ENCODE measurements at regions not wholly inside any gene's neighbourhood (a gene's known extent, or its start where the extent isn't known, plus 50 kb on each side); places are given as distances from the start of the nearest gene placed in this dataset.

GRCh38 chr1:70836456-70836855 lies 211.2 kb downstream of the PTGER3 start:
- TF ChIP-seq CTCF (IDR thresholded peaks at IDR 0.05; ENCODE audit: control extremely low read depth in 1 of 3, insufficient read depth in 1 of 3, low read depth in 1 of 3, low read length in 3 of 3) (no peak), MAX (IDR thresholded peaks at IDR 0.05) (no peak), EGR1 (IDR thresholded peaks at IDR 0.05; ENCODE audit: borderline replicate concordance, low read depth, low read length) (no peak), TAF7 (optimal IDR thresholded peaks at IDR 0.05; ENCODE audit: borderline replicate concordance, low read depth, low read length) (no peak), BCL11A (IDR thresholded peaks at IDR 0.05; ENCODE audit: low read depth in 2 of 2, low read length in 2 of 2) (no peak), HDAC2 (IDR thresholded peaks at IDR 0.05; ENCODE audit: borderline replicate concordance in 1 of 2, low read depth in 2 of 2, low read length in 2 of 2) (no peak), RAD21 (IDR thresholded peaks at IDR 0.05 in 1 of 2, conservative IDR thresholded peaks at IDR 0.05 in 1 of 2; ENCODE audit: low read depth in 2 of 2, low read length in 2 of 2) (no peak), CREB1 (IDR thresholded peaks at IDR 0.05) (no peak), POLR2A (IDR thresholded peaks at IDR 0.05; ENCODE audit: control extremely low read depth in 1 of 2, low read depth in 2 of 2, low read length in 2 of 2) (no peak), POLR2AphosphoS5 (IDR thresholded peaks at IDR 0.05; ENCODE audit: low read depth, low read length) (no peak), SAP30 (IDR thresholded peaks at IDR 0.05; ENCODE audit: insufficient read depth, insufficient replicate concordance, low read length) (no peak), EP300 (IDR thresholded peaks at IDR 0.05; ENCODE audit: borderline replicate concordance in 1 of 2, low read depth in 2 of 2, low read length in 2 of 2) (no peak), RNF2 (IDR thresholded peaks at IDR 0.05; ENCODE audit: borderline replicate concordance, low read depth, low read length, missing control alignments, poor library complexity, severe bottlenecking) (no peak)
